Skin epidermis (tissue), 12 donors: ENCODE measurements at regions not wholly inside any gene's neighbourhood (a gene's known extent, or its start where the extent isn't known, plus 50 kb on each side); places are given as distances from the start of the nearest gene placed in this dataset.

Source experiments
- H3K27ac ChIP-seq, 21 experiments: fragments of 200-600 bp; sonication (generic) in 11 of 21; one replicate each; pipeline ENCODE4 v1.5.0; 2020; ENCODE audit warnings: mild to moderate bottlenecking in 3 of 21, inconsistent platforms in 2 of 21, moderate library complexity in 2 of 21
- H3K4me3 ChIP-seq, 7 experiments: fragments of 200-600 bp; sonication (generic) in 2 of 7; one replicate each; pipeline ENCODE4 v1.5.0; 2020; ENCODE audit warnings: inconsistent platforms in 2 of 7, mild to moderate bottlenecking in 2 of 7, moderate library complexity in 1 of 7

GRCh38 chr9:26603617-26604016 is 289.0 kb downstream of the CAAP1 start:
- Histone ChIP-seq H3K4me3 (no peak overlapping the region), H3K27ac (no peak overlapping the region)

GRCh38 chr9:26597542-26598149 is 295.0 kb downstream of the CAAP1 start:
- Histone ChIP-seq H3K4me3 (no peak overlapping the region), H3K27ac (no peak overlapping the region)

GRCh38 chr9:26579056-26579455 is 313.5 kb downstream of the CAAP1 start:
- H3K4me3 ChIP-seq = no peak overlapping the region
- H3K27ac ChIP-seq = no peak overlapping the region

GRCh38 chr9:26574898-26575440 is 317.6 kb downstream of the CAAP1 start:
- H3K27ac ChIP-seq = no peak overlapping the region

GRCh38 chr9:26574256-26574655 is 318.3 kb downstream of the CAAP1 start:
- Histone ChIP-seq H3K27ac (no peak overlapping the region), H3K4me3 (no peak overlapping the region)

More at GRCh38 chr9:26574898-26575440, 317.6 kb downstream of the CAAP1 start:
- H3K4me3 ChIP-seq = no peak overlapping the region

GRCh38 chr9:26567976-26568375 is 324.6 kb downstream of the CAAP1 start:
- Histone ChIP-seq H3K4me3 (no peak overlapping the region), H3K27ac (no peak overlapping the region)

- H3K27ac ChIP-seq = no peak overlapping the region
- H3K4me3 ChIP-seq = no peak overlapping the region
Measured at GRCh38 chr9:26566141-26566540, 326.5 kb downstream of the CAAP1 start.

- Histone ChIP-seq H3K4me3 (no peak overlapping the region), H3K27ac (no peak overlapping the region)
Measured at GRCh38 chr9:26565118-26565517, 327.5 kb downstream of the CAAP1 start.

GRCh38 chr9:26562338-26562737 is 330.3 kb downstream of the CAAP1 start:
- H3K27ac ChIP-seq = no peak overlapping the region
- no peak overlapping the region for H3K4me3 ChIP-seq

GRCh38 chr9:26561928-26562327 is 330.7 kb downstream of the CAAP1 start:
- Histone ChIP-seq H3K27ac (no peak overlapping the region), H3K4me3 (no peak overlapping the region)

- Histone ChIP-seq H3K27ac (no peak overlapping the region), H3K4me3 (no peak overlapping the region)
Measured at GRCh38 chr9:26559506-26559905, 333.1 kb downstream of the CAAP1 start.

- Histone ChIP-seq H3K4me3 (no peak overlapping the region), H3K27ac (no peak overlapping the region)
Measured at GRCh38 chr9:26551971-26552370, 340.6 kb downstream of the CAAP1 start.

- H3K4me3 ChIP-seq = no peak overlapping the region
- no peak overlapping the region for H3K27ac ChIP-seq
Measured at GRCh38 chr9:26551451-26551850, 341.2 kb downstream of the CAAP1 start.

- H3K27ac ChIP-seq = no peak overlapping the region
Measured at GRCh38 chr9:26548781-26549290, 343.8 kb downstream of the CAAP1 start.

GRCh38 chr9:26539867-26540493 is 352.6 kb downstream of the CAAP1 start:
- Histone ChIP-seq H3K27ac (no peak overlapping the region), H3K4me3 (no peak overlapping the region)

More at GRCh38 chr9:26548781-26549290, 343.8 kb downstream of the CAAP1 start:
- no peak overlapping the region for H3K4me3 ChIP-seq

- Histone ChIP-seq H3K27ac (no peak overlapping the region), H3K4me3 (no peak overlapping the region)
Measured at GRCh38 chr9:26537211-26537610, 355.4 kb downstream of the CAAP1 start.

GRCh38 chr9:26535151-26535550 is 357.5 kb downstream of the CAAP1 start:
- no peak overlapping the region for H3K4me3 ChIP-seq

GRCh38 chr9:26530841-26531240 is 361.8 kb downstream of the CAAP1 start:
- Histone ChIP-seq H3K4me3 (no peak overlapping the region), H3K27ac (no peak overlapping the region)

More at GRCh38 chr9:26535151-26535550, 357.5 kb downstream of the CAAP1 start:
- no peak overlapping the region for H3K27ac ChIP-seq

- H3K4me3 ChIP-seq = no peak overlapping the region
Measured at GRCh38 chr9:26527931-26528330, 364.7 kb downstream of the CAAP1 start.

GRCh38 chr9:26524267-26524666 is 368.3 kb downstream of the CAAP1 start:
- no peak overlapping the region for H3K27ac ChIP-seq
- H3K4me3 ChIP-seq = no peak overlapping the region

More at GRCh38 chr9:26527931-26528330, 364.7 kb downstream of the CAAP1 start:
- H3K27ac ChIP-seq = no peak overlapping the region

- Histone ChIP-seq H3K27ac (no peak overlapping the region), H3K4me3 (no peak overlapping the region)
Measured at GRCh38 chr9:26523577-26523976, 369.0 kb downstream of the CAAP1 start.
